ENCODE measurements at regions not wholly inside any gene's neighbourhood (a gene's known extent, or its start where the extent isn't known, plus 50 kb on each side); places are given as distances from the start of the nearest gene placed in this dataset.

DNA sequence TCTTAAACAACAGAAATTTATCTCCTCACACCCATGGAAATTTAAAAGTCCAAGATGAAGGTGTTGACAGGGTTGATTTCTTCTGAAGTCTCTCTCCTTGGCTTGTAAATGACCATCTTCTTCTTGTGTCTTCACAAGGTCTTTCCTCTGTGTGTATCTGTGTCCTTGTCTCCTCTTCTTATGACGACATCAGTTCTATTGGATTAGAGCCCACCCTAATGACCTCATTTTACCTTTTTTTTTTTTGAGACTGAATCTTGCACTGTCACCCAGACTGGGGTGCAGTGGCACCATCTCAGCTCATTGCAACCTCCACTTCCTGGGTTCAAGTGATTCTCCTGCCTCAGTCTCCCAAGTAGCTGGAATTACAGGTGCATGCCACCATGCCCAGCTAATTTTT is 429.0 kb upstream of the CDH5 start:
- DNase-seq, result no peak

DNA sequence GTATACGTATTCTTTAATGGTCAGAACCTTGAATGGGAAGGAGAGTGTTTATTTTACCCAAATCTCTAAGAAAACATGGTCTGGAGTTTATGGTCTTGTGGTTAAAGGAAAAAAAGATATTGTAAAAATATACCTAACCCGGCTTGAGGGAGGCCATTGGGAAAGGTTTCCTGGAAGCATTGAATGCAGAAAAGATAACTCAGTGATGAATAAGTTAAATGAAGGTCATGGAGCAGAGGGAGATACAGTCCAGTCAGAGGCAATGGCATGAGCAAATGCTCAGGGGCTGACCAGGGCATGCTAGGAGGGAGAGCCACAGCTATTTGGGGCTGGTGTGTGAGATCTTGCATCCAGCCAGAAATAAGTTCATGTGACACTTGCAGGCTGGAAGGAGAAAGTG is 430.4 kb upstream of the CDH5 start:
- no peak for DNase-seq

DNA sequence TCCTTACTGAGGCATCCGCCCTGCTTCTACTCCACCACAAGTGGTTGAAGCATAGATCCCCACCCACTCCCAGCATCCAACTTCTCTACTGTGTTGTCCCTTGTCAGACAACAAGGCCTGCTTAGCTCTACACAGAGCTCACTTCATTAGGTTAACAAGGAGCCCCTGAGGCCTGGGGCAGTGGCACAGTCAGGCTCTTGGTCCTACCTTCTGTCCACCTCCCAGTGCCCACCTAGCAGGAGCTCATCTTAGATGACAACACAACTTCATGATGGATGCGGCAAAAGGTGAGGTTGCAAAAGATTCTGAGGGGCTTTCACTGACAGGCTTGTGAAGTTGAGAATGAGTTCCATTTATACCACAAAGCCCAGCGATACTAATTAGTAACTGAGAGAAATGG is 432.0 kb upstream of the CDH5 start:
- no peak for DNase-seq

DNA sequence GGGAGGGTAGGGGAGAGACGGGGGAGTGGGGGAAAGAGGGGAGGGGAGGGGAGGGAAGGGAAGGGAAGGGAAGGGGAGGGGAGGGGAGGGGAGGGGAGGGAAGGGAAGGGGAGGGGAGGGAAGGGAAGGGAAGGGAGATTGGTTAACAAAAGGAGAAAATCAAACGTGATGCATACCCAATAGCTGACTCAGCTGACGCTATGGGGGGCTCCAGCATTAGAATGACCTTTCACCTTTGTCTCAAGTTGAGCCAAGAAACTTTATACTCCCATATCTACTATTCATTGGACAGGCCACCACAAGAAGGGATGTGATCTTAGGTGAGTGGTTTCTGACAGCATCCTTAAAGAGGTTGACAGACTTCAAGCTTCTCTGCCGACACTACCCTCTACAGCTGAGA is 432.8 kb upstream of the CDH5 start:
- DNase-seq, result no peak

DNA sequence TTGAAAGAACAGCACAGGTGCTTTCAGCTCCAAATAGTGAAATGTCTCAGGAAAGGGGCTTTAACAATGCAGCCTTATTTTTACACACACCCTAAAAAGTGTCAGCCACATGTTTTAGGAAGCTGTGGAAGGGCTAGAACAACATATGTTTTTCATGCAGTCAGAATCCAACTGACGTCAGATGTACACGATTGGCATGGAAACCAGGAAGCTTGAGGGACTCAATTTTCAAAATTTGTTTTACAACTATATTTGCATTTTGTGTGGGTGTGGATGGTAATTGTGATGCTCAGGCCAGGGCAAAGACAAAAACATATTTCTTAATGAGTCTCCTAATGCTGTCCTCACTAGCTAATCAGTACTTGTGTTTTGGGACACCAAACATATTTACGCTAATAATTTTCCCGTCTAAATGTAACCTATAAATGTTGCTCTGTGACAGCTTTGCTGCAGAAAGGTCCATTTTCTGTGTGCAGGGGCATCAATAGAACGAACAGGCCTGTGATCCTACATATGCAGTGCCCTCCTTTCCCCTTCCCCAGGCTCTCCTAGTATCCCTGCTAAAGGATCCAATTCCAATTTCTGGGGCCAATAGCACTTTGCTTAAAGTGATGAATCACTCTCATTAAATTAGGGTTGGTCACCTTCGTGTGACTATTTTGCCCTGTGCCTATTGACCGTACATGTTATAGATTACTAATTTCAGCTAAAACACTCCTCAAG is 434.0 kb upstream of the CDH5 start:
- no peak for DNase-seq

DNA sequence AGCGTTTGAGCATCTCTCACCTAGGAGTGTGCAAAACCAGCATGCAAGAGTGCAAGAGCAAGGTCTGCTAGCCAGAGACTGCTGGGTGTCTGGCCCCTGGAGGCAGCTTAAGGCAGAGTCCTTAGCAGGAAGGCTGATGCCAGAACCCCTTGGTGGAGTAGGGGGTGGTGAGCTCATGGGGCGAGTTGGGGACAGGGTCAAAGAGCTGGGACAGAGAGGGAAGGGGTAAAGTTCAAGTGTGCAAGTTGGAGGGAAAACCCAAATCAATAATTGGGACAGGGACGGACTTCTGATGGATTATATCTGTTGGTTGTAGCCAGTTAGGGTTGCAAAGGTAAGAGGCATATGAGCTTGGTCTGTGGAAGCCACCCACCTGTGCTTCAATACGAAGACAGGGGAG is 443.6 kb upstream of the CDH5 start:
- no peak for DNase-seq

DNA sequence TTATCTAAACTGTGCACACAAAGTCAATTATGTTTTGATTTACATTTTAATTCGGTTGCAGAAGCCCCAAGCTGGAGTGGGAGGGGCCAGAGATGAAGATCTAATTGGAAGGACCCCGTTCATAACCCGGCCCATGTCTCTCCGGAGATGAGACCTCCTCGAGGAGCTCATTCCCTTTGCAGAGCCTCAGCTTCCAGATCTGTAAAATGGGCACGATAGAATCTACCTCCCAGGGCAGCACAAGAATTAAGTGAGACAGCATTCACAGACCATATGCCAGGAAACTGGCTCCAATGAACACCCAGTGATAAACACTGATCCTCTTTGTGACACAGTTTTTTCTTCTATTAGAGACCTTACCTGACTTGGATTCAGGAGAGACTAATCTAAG is 446.5 kb upstream of the CDH5 start:
- no peak for DNase-seq

DNA sequence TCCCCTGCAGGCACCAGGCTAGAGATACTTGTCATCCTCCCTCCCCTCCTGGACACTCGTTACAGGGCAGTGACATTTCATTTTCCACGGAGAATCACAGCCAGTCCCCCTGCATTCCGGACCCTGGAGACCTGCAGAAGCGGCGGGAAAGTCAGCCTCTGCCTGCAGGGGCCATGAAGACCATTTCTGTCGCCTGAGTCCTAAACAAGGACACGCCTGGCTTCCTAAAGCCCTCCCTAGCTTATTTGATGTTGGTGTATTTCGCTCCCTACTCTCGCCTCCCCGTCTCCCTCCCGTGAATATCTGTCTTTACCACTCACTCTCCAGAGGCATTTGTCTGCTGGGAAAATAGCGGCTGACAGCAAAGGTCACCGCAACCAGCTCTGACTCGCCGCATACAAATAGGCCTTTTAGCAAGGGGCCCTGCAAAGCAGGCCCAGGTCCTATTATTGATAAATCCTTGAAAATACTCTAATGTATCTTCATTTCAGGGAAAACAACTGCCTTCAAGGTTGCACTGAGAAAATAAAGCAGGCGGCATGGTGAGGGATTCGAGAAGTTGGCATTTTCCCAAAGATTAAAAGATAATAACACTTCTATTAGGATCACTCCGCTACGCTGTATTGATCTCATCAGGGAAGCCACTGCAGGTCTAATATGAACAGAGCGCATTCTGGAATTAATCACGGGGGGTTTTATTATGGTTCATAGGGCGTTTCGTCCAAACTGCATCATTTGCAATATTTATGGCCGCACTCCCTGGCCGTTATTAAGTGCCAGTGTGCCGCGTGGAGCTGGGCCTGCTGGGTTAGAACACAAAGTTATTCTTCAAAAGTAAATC is 447.1 kb upstream of the CDH5 start:
- no peak for DNase-seq

DNA sequence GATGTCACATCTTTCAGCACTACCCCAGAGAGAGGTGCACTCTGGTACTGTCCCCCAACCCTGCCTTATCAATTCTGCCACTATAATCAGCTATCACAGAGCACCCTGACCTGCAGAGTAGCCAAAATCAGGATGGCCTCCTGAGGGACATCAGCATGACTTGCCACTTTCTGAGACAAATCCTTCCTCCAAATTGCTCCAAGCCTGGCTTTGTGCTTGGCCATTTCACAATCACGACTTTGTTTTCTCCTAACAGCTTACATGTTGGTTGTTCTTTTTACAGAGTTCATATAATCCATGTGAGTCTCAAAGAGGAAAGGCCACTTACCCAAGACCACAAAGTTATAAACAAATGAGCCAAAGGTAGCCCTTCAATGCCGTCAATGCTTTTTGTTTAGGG is 449.0 kb upstream of the CDH5 start:
- DNase-seq, result no peak

DNA sequence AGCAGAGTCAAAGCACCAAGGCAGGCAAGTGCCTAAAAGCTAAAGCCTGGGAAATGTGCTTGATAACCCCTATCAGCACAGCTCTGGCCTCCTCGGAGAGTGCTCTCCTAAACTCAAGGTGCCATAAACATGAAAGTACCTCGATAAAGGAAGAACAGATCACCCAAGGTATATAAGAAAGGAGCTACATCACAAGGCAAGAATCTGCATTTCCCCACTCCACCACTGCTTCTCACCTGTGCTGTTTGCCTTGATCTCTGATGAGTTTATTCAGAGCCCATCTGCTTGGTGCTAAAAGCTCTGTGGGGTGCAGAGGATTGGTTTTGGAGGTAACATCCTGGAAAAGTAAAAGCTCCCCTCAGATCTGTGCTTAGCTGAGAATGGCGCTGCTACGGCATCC is 449.5 kb upstream of the CDH5 start:
- no peak for DNase-seq

DNA sequence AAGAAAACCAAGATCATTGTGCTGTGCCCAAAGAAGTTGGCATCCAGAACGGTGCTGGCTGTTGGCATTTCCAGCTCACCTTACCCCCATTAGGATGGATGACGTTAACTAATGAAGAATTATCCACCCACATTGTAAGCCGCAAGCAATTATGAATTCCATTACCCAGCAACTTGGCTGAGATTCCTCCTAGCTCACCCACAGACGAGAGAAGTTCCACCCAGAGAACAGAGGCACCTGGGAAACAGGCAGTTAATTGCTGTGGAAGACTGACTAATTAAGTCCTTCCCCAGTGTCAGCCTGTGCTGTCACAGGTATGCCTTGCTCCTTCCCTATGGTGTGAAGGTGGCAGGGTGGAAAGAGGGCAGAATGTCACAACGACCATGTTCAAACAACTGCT is 456.2 kb upstream of the CDH5 start:
- no peak for DNase-seq

DNA sequence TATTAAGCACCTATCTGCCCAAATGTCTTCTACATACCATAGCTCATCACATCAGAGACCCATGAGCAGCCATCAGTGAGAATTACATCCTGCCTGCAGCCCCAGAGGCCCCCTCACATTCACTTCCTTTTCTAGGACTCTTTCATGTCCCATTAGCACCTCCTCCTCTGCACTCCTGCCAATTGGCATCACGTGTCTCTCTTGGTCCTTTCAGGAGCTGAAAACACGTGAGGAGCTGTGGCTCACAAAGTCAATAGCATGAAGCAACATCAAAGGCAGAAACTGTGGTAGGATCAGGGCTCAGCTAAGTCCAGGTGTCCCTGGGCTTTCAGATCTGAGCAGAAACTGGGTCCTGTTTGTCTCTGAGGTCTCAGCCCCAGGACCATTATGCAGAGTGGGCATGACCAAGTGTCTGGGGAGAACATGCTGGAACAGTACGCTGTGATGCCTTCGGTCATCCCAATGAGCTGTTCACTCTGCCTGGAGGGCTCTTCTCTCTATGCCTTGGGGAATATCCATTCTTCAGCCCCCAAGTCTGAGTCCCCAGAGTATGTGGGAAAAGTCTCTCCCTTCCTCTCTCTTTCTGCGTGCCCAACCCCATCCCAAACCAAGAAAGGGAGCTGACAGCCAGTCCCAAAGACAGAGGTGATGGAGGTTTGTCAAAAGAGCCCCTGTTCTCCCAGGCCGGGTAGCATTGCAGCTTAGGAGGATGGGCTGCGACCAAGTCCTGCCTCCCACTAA is 457.0 kb upstream of the CDH5 start:
- peak; percentile 29 for DNase-seq

DNA sequence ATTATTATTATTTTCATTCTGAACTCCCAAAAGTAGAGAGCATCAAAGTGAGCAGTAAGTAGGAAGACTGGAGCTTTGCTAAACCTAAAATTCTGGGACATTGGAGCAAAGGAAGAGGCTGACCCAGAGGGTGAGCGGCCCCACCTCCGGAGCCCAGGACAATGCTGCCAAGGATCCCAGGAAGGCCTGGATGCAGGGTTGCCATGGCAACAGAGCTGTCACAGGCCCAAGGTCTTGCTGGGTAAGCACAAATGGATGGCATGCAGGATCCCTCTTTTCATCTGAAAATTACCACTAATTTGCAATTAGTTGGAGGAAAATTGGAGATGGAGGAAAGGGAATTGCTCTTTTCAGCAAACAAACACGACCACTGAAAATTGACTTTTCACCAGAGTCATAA is 457.9 kb upstream of the CDH5 start:
- DNase-seq, result no peak

DNA sequence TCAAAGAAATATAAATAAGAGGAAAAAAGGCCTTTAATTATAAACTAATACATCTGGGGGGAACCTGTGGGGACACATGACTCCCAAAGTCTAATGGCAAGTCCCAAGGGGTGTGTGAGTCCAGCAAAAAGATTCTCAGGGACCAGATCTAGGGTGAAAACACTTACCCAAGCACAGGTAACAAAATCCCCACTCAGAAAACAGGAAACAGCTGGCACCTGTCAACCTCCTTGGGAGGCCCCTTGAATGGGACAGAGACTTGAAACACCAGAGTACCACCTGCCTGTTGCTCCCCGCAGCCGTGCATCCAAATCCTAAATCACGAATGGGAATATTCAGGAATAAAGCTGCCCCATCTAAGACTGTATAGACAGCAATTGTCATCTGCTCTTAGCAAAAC is 461.2 kb upstream of the CDH5 start:
- DNase-seq, result peak; percentile 55

DNA sequence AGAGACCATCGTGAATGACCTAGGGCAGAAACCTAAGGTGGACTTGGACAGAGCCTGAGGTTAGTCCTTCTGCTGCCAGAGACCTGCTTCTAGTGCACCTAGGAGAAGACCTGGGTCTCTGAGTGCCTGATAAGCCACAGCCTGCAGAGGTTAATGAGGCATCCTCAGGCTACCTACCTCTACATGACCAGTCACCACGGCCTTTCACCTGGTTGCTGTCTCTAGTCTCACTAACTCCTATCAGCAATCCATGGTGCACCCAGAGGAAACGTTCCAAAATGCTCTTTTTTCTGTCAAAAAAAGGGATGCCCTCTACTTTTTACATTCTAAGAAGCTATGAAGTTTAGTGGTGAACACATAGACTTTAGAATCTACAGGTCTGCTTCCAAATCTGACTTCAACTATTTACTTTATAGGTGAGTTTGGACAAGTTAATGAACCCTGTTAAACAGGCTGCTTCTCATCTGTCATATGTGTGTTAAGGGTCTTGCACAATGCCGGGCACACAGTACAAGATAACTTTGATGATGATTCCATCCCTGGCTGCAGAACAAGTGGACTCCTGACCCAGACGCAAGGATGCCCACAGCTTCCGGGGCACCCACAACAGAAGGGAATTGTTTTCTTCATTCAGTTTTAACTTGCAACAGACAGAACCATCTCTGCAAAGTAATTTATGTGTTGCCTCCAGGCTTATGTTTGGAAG is 469.9 kb upstream of the CDH5 start:
- DNase-seq, result no peak

DNA sequence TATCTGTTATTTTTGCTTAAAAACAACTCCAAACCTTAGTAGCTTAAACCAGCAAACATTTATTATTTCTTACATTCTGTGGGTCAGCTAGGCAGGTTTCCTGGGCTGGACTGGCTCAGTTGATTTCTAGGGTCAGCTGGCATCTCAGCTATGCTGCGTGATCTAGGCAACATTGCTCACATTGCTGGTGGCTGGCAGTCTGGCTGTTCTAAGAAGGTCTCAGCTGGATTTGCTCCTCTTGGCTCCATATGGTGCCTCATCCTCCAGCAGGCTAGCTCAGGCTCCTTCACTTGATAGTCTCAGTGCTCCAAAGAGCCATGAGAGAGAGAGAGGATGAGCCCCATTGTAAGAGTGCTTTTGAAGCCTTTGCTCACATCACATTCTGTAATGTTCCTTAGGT is 470.6 kb upstream of the CDH5 start:
- DNase-seq, result no peak

DNA sequence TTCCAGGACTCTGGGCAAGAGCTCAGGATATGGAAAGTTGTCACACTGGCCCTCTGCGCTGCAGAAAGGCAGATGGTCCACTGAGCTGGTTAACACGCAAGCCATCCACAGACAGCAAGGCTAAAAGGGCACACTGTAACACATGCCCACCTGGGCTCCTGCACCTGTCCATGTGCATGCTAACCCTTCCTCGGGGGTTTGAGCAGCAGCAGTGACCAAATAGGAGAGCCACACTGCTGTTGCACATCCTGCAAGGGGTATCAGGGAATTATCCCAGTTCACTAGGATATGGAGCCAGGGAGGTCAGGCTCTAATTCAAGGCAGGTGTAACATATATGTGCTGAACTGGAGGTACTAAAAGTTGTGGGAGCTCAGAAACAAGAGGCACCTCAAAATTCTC is 471.0 kb upstream of the CDH5 start:
- DNase-seq, result no peak

DNA sequence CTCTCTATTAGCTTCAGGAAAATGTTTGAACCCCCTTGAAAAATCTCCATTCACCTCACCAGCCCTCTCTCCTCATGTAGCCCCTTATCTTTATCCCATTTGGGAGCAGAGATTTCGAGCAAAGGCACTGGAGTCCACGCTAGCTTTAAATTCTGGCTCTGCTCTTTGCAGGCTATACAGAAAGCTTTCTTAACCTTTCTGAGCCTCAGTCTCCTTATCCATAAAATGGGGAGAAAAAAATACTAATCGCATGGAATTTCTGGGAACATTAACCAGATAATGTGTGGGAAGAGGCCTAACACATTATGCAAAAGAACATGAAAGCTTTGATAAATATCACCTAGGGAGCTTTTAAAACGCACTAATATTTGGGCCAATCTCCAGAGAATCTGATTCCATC is 476.3 kb upstream of the CDH5 start:
- DNase-seq, result no peak

DNA sequence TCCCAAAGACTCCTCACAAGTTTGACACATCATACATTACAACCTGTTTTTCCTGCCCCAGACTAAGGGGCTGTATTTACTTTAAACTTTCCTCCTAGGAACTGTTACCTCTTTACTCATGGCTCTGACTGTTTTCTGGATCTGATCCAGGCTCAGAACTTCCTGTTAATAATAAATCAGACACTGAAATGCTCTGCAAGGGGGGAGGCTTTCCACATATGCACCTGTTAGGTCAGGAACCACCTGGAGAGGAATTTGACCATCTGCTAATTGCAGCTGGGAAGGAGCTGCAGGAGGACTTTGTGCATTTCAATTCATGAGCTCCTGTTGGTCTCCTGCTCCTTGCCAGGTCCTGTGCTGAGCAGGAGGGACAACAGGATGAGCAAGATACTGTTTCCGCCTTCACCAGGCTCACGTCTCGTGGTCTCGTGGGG is 476.9 kb upstream of the CDH5 start:
- peak; percentile 58 for DNase-seq

DNA sequence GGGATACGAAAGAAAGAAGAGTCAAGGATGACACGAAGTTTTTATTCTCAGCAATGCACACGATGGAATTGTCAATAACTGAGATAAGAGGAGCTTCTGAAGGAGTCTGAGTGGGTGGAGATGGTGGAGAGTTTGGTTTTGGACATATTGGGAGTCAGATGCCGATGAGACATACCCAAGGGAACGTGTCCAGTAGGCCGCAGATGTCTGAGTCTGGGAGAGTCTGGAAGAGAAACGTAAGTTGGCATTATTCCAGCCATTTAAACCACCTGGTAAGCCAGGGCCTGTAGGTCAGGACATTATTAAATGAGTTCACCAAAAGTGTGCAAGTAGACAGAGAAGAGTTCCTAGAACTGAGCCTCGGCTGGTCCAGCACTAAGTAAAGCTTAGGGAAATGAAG is 478.3 kb upstream of the CDH5 start:
- no peak for DNase-seq

DNA sequence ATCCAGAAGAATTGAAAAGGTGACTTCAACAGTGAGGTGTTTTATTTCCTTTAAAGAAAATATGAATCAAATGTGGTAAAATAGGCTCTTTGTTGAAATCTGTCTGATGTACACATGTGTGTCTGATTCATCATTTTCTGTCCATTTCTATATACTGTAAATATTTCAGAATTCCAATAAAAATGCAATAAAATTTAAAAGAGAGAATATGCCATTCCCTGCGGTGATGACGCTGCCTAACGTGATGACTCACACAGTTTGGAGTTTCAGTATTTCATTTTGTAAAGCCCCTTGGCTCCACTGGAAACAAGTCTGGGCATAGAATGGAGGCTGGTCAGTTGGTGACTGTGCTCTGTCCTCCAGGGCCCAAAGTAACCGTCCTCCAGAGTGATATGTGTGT is 482.5 kb upstream of the CDH5 start:
- DNase-seq, result no peak

DNA sequence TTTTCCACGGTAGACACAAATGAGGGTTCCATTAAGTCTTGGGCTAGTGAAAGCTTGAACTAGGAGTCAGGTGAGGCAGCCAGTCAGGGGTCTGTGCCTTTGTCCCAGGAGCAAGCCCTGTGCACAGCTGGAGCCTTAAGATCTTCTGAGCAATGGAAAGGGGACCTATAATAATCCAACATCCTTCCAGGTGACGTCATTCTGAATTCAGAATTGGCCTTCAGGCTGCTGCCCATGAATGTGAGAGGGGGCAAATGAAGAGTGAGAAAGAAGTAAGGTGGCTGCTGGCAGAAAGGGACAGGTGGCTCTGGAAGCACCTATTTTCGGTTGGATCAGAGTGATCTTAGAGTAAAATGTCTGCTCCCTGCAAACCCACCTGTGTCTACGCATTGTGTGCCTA is 488.1 kb upstream of the CDH5 start:
- no peak for DNase-seq

DNA sequence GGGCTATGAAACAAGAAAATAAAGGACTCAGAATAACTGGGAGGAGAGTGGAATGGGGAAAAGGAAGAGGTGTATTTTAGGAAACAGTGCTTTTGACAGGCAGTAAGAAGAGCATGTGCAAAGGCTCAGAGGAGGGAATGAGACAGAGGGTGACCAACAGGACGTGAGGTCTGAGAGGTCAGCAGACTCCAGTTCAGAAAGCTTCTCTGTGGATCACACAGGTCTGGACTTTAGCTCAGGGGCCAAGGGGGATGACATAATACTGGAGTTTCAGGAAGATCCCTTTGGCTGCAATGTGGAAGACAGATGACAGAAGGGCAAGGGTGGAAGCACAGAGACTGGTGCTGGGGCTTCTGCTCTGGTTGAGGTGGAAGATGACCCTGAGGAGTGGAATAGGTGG is 489.9 kb upstream of the CDH5 start:
- DNase-seq, result no peak

DNA sequence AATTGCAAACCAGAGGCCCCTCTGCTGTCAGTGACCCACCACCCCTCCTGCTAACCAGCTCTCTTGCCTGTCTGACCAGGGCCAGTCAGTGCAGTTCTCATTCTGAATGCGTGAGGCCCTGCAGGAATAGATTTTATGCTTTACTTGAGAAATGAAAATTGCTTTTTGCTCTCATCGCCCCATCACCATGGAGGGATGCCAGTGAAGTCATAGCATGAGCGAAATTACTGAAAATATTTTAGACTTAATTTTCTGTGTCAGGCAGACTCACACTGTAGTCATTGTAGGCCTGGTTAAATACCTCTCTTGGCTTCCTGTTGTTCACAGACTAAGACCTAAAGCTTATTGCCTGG is 490.5 kb upstream of the CDH5 start:
- no peak for DNase-seq

Measured in NCI-H345 (cell line).